Activated B cell treated with CpG ODN at 0.5 μM for 24 hours (primary cell): ENCODE measurements at regions not wholly inside any gene's neighbourhood (a gene's known extent, or its start where the extent isn't known, plus 50 kb on each side); places are given as distances from the start of the nearest gene placed in this dataset.

Experiments used
- ATAC-seq: fragments of 200-7000 bp; cut with Tn5 transposase; one replicate; pipeline ENCODE4 v1.10.0; 2021; ENCODE audit warnings: low read depth, mild to moderate bottlenecking, moderate library complexity
- CTCF ChIA-PET: fragments of 350-600 bp; sonication (Branson Sonifier 250); formaldehyde crosslinking; loops from one replicate; lab custom pipeline; 2021; ENCODE audit warnings: antibody characterized with exemption; lab: Charles Lee
- POLR2A ChIA-PET: fragments of 350-600 bp; sonication (Branson Sonifier 250); formaldehyde crosslinking; loops from one replicate; lab custom pipeline; 2021; ENCODE audit warnings: antibody characterized with exemption; lab: Charles Lee
- DNase-seq: peaks from one replicate; pipeline ENCODE4 v3.0.0; 2022
- H3K27ac Mint-ChIP-seq: one replicate; pipeline ENCODE4 v1.8.0; 2020; ENCODE audit warnings: mixed read lengths
- H3K27me3 Mint-ChIP-seq: one replicate; pipeline ENCODE4 v1.8.0; 2021; ENCODE audit warnings: mixed read lengths
- H3K36me3 Mint-ChIP-seq: one replicate; pipeline ENCODE4 v1.8.0; 2021; ENCODE audit warnings: low read depth, mixed read lengths
- H3K4me1 Mint-ChIP-seq: one replicate; pipeline ENCODE4 v1.8.0; 2021; ENCODE audit warnings: mixed read lengths
- H3K4me3 Mint-ChIP-seq: one replicate; pipeline ENCODE4 v1.8.0; 2020; ENCODE audit warnings: mild to moderate bottlenecking, mixed read lengths
- H3K9me3 Mint-ChIP-seq: one replicate; pipeline ENCODE4 v1.8.0; 2020; ENCODE audit warnings: mixed read lengths
- intact Hi-C: fragments of 100-400 bp; cut with micrococcal nuclease; formaldehyde crosslinking; loops from one replicate; pipeline ENCODE4 v1.15.1; 2024
- TF ChIP-seq, protein P1 (sequence below): fragments of 200-600 bp; IDR thresholded peaks from one replicate; pipeline ENCODE4 v1.8.0; 2022; ENCODE audit warnings: antibody characterized with exemption, mild to moderate bottlenecking

DNA sequence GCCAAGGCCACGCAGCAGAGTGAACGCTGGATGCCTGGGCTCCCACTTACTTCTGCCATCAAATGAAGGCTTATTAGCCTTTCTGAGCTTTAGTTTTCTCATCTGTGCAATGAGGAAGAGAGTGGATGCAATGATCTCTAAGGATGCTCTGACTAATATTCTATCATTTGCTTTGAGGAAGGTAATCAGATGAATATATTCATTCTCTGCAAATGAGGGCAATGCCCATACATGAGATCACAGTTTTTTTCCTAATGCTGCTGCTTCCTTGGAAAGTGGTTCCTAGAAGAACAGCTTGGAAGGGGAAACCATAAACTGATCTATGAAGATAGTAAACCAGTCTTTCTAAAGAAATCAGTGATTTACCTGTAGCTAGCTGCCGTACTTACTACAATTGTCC is 152.4 kb downstream of the NSG2 start:
- ATAC-seq (no peak), DNase-seq (no peak)
- H3K27ac Mint-ChIP-seq, result no peak overlapping the region
- no peak overlapping the region for H3K4me3 Mint-ChIP-seq
- TF ChIP-seq, protein P1, sequence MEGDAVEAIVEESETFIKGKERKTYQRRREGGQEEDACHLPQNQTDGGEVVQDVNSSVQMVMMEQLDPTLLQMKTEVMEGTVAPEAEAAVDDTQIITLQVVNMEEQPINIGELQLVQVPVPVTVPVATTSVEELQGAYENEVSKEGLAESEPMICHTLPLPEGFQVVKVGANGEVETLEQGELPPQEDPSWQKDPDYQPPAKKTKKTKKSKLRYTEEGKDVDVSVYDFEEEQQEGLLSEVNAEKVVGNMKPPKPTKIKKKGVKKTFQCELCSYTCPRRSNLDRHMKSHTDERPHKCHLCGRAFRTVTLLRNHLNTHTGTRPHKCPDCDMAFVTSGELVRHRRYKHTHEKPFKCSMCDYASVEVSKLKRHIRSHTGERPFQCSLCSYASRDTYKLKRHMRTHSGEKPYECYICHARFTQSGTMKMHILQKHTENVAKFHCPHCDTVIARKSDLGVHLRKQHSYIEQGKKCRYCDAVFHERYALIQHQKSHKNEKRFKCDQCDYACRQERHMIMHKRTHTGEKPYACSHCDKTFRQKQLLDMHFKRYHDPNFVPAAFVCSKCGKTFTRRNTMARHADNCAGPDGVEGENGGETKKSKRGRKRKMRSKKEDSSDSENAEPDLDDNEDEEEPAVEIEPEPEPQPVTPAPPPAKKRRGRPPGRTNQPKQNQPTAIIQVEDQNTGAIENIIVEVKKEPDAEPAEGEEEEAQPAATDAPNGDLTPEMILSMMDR, result no peak
- POLR2A ChIA-PET, result no interaction called here
- peaks cover 8% of the 10 kb centered on the region for H3K9me3 Mint-ChIP-seq
- CTCF ChIA-PET, result no interaction called here
- H3K36me3 Mint-ChIP-seq, result no peaks in the 10 kb centered on the region
- intact Hi-C loops, result no loop called here
- no peaks in the 10 kb centered on the region for H3K4me1 Mint-ChIP-seq
- no peaks in the 10 kb centered on the region for H3K27me3 Mint-ChIP-seq

DNA sequence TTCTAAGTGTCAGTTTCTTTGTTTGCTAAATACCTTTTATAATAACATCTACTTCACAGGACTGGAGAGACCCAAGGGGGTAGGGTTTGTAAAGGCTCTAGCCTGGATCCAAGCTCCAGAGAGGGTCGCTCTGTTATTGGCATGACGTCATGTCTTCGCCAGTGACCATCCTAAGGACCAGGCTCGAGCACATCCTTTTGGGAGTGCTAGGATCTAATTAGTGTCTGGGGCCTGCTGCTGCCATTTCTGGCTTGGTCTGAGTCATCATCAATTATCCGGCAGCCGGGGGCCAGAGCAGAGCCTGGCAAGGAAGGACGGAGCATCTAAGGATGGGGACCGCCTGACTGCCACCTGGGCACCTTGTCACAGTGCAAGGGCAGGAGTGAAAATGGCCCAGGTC is 153.0 kb downstream of the NSG2 start:
- no peak for ATAC-seq
- intact Hi-C loops, result no loop called here
- POLR2A ChIA-PET, result no interaction called here

DNA sequence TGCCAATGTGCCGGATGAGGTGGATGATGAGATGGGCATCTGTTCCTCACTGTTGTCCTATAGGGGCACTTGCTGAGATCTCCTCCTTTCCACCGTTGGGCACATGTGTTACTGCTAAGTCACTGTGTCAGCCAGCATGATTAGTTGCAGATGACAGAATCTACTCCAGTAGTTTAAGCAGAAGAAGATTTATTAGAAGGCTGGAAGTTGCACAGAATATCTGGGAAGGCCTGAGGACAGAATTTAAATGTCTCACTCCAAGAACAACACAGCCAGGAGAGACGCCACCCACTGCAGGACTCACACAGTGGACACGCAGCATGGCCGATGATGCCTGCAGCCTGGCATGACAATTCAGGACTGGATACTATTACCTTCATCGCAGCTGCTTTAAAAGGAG is 157.5 kb downstream of the NSG2 start:
- H3K4me1 Mint-ChIP-seq, result no peaks in the 10 kb centered on the region
- ATAC-seq (no peak), DNase-seq (no peak)
- H3K27me3 Mint-ChIP-seq, result peaks cover 2% of the 10 kb centered on the region
- TF ChIP-seq, protein P1, result no peak
- H3K4me3 Mint-ChIP-seq, result no peak overlapping the region
- ChIA-PET CTCF (no interaction called here), POLR2A (no interaction called here)
- H3K27ac Mint-ChIP-seq, result no peak overlapping the region
- H3K9me3 Mint-ChIP-seq, result peaks cover 8% of the 10 kb centered on the region
- intact Hi-C loops, result no loop called here
- H3K36me3 Mint-ChIP-seq, result no peaks in the 10 kb centered on the region

More for the DNA sequence above, 153.0 kb downstream of the NSG2 start:
- CTCF ChIA-PET, result no interaction called here
- Mint-ChIP-seq H3K9me3 (peaks cover 8% of the 10 kb centered on the region), H3K4me3 (no peak overlapping the region), H3K4me1 (no peaks in the 10 kb centered on the region), H3K27me3 (no peaks in the 10 kb centered on the region), H3K36me3 (no peaks in the 10 kb centered on the region), H3K27ac (no peak overlapping the region)
- no peak for DNase-seq
- TF ChIP-seq, protein P1, result no peak

DNA sequence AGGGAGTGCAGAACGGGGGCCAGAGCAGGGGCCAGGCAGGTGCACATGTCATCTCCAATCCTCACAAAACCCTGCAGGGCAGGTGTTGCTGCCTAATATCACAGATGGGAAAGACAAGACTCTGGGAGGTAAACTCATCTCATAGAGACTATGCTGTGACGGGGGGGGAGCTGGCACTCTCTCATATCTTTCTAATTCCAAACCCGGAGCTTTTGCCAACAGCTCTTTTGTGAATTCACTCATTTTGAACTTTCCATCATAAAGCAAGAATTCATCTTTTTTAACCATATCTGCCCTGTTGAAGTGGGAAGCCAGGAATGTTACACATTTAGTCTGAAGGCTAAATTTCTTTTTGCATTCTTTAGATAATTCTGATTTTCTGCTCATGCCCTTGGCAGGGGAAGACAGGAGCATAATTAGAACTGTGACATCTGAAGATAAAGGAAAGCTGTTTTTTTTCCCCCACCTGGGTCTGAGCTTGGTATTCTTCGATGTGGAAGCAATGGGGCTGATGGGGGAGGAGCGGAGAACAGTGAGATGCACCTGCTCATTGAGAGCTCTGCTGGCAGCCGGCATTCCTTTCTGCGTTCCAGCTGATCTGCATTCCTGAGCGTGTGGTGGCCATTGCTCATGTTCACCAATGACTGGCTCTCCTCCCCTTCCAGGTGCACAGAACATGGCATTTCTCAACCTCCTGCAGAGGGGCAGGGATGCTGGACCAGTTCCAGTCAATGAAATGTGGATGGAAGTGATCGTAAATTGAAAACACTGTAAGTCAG is 159.2 kb downstream of the NSG2 start:
- H3K27ac Mint-ChIP-seq, result no peak overlapping the region

DNA sequence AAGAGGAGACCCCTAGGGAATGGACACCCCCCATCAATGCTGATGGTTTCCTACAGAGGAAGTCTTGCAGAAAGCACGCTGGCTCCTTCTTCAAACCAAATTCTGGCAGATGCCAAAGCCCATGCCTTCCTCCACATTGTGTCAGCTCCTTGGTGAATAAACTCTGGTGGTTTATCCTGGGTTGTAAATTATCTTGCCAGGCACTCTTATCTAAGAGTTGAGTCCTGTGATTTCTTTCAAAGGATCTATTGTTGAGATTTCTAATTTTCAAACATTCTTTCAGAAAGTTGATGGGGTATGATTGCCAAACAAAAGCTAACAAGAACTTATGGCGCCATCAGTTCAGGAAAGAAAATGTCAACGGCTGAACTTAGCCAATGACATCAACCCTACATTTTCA is 160.4 kb downstream of the NSG2 start:
- no peak overlapping the region for H3K4me3 Mint-ChIP-seq
- H3K27ac Mint-ChIP-seq, result no peak overlapping the region
- intact Hi-C loops, result no loop called here
- peaks cover 8% of the 10 kb centered on the region for H3K9me3 Mint-ChIP-seq
- ATAC-seq (no peak), DNase-seq (no peak)
- TF ChIP-seq, protein P1, result no peak
- no peaks in the 10 kb centered on the region for H3K4me1 Mint-ChIP-seq
- CTCF ChIA-PET, result no interaction called here
- POLR2A ChIA-PET, result no interaction called here
- no peaks in the 10 kb centered on the region for H3K36me3 Mint-ChIP-seq
- peaks cover 2% of the 10 kb centered on the region for H3K27me3 Mint-ChIP-seq

More for the DNA sequence above, 159.2 kb downstream of the NSG2 start:
- intact Hi-C loops, result no loop called here
- CTCF ChIA-PET, result no interaction called here
- ATAC-seq (no peak), DNase-seq (no peak)
- H3K4me3 Mint-ChIP-seq, result no peak overlapping the region
- no peaks in the 10 kb centered on the region for H3K4me1 Mint-ChIP-seq
- TF ChIP-seq, protein P1, result no peak
- H3K9me3 Mint-ChIP-seq, result peaks cover 8% of the 10 kb centered on the region
- peaks cover 2% of the 10 kb centered on the region for H3K27me3 Mint-ChIP-seq
- H3K36me3 Mint-ChIP-seq, result no peaks in the 10 kb centered on the region
- POLR2A ChIA-PET, result no interaction called here
